DMS114 treated with DMSO at 0.1 percent for 48 hours (cell line): ENCODE measurements at regions not wholly inside any gene's neighbourhood (a gene's known extent, or its start where the extent isn't known, plus 50 kb on each side); places are given as distances from the start of the nearest gene placed in this dataset.
"Not testable (repeated sequence)": the region's sequence is repeated elsewhere in the genome, so short reads cannot be mapped to it uniquely, and the experiment has no call there.

Experiments used
- DNase-seq: peaks from one replicate; lab custom pipeline; 2025; ENCODE audit not compliant: unreplicated experiment; lab: John Stamatoyannopoulos, UW

GRCh38 chr14:22218728-22219127 is 370.3 kb downstream of the DAD1 start:
- DNase-seq = no peak

GRCh38 chr14:22213120-22213519 is 375.9 kb downstream of the DAD1 start:
- DNase-seq = no peak

GRCh38 chr14:22210906-22211305 is 378.1 kb downstream of the DAD1 start:
- no peak for DNase-seq

GRCh38 chr14:22210026-22210425 is 379.0 kb downstream of the DAD1 start:
- no peak for DNase-seq

GRCh38 chr14:22203036-22203435 is 386.0 kb downstream of the DAD1 start:
- DNase-seq = no peak

GRCh38 chr14:22202313-22202712 is 386.7 kb downstream of the DAD1 start:
- no peak for DNase-seq

- DNase-seq = peak; percentile 51
These were observed 387.9 kb downstream of the DAD1 start for GRCh38 chr14:22200977-22201605.

GRCh38 chr14:22200131-22200530 is 388.9 kb downstream of the DAD1 start:
- DNase-seq = not testable (repeated sequence)

GRCh38 chr14:22194664-22195063 is 394.4 kb downstream of the DAD1 start:
- DNase-seq = no peak

GRCh38 chr14:22190411-22191191 is 398.4 kb downstream of the DAD1 start:
- DNase-seq = no peak

GRCh38 chr14:22189881-22190280 is 399.1 kb downstream of the DAD1 start:
- no peak for DNase-seq

- no peak for DNase-seq
These were observed 400.7 kb downstream of the DAD1 start for GRCh38 chr14:22188318-22188717.

- DNase-seq = no peak
These were observed 403.2 kb downstream of the DAD1 start for GRCh38 chr14:22185789-22186188.

GRCh38 chr14:22185191-22185590 is 403.8 kb downstream of the DAD1 start:
- DNase-seq = no peak

GRCh38 chr14:22184830-22185168 is 404.2 kb downstream of the DAD1 start:
- no peak for DNase-seq

- no peak for DNase-seq
These were observed 404.7 kb downstream of the DAD1 start for GRCh38 chr14:22184157-22184829.

GRCh38 chr14:22180045-22180444 is 409.0 kb downstream of the DAD1 start:
- DNase-seq = no peak

GRCh38 chr14:22179190-22179589 is 409.8 kb downstream of the DAD1 start:
- no peak for DNase-seq

- DNase-seq = no peak
These were observed 410.6 kb downstream of the DAD1 start for GRCh38 chr14:22178333-22178839.

- no peak for DNase-seq
These were observed 411.2 kb downstream of the DAD1 start for GRCh38 chr14:22177870-22178269.

GRCh38 chr14:22176957-22177356 is 412.1 kb downstream of the DAD1 start:
- no peak for DNase-seq

- not testable (repeated sequence) for DNase-seq
These were observed 413.8 kb downstream of the DAD1 start for GRCh38 chr14:22175278-22175558.
